Activated CD8-positive, alpha-beta T cell treated with anti-CD3 and anti-CD28 coated beads, Interleukin-2, amount 10 ng/mL, durations not matched to agents 7 days and 5 days (primary cell): ENCODE measurements at regions not wholly inside any gene's neighbourhood (a gene's known extent, or its start where the extent isn't known, plus 50 kb on each side); places are given as distances from the start of the nearest gene placed in this dataset.

Experiments used
- ATAC-seq: fragments of 150-1000 bp; cut with Tn5 transposase; one replicate; pipeline ENCODE4 v1.10.0; 2021; ENCODE audit warnings: moderate library complexity
- CTCF ChIA-PET: fragments of 350-600 bp; sonication (Branson Sonifier 250); formaldehyde crosslinking; loops from one replicate; lab custom pipeline; 2021; ENCODE audit warnings: antibody characterized with exemption; lab: Charles Lee
- POLR2A ChIA-PET: fragments of 350-600 bp; sonication (Branson Sonifier 250); formaldehyde crosslinking; loops from one replicate; lab custom pipeline; 2021; ENCODE audit warnings: antibody characterized with exemption; lab: Charles Lee
- DNase-seq: peaks from one replicate; pipeline ENCODE4 v3.0.0-alpha.2; 2020
- H3K27ac Mint-ChIP-seq: one replicate; pipeline ENCODE4 v1.8.0; 2021; ENCODE audit warnings: mild to moderate bottlenecking, mixed read lengths
- H3K27me3 Mint-ChIP-seq: one replicate; pipeline ENCODE4 v1.8.0; 2021; ENCODE audit warnings: low read depth, mixed read lengths
- H3K36me3 Mint-ChIP-seq: one replicate; pipeline ENCODE4 v1.8.0; 2021; ENCODE audit warnings: low read depth, mixed read lengths
- H3K4me1 Mint-ChIP-seq: one replicate; pipeline ENCODE4 v1.8.0; 2021; ENCODE audit warnings: low read depth, mixed read lengths
- H3K4me3 Mint-ChIP-seq: one replicate; pipeline ENCODE4 v1.8.0; 2021; ENCODE audit warnings: mild to moderate bottlenecking, mixed read lengths
- H3K9me3 Mint-ChIP-seq: one replicate; pipeline ENCODE4 v1.8.0; 2022; ENCODE audit warnings: mixed read lengths; ENCODE audit not compliant: insufficient read depth

DNA sequence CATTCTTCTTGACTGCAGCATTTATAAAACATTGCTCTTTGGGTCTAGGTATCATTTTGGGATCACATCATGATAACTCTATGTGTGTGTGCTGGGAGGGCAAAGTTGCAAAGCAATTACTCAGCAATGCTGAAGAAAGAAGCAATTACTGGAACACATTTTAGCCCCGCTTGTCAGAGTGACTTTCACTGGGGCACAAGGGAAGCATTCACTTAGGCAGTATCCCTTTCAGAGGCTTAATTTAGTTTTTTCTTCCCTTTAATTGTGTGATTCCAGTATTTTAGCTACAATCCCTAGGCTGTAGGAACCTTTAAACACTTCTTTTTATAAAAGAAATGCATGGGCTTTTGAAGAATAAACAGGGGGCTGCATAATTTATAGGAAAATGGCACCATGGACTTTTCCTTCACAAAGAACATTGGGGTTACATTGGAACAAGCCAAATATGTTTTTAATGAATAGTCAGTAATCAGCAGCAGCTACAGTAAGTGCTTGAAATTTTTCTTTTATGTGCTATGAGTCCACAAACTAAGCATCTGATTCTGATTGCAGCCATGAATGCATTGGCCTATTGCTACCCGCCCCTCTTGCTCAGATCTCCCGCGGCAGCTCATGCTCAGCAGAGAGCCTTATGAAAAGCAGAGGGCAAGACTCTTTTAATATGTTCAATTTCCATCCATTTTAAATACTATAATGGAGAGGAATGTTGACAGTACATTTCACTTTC is 51.2 kb upstream of the NXPH1 start:
- H3K27ac Mint-ChIP-seq = no peak overlapping the region
- POLR2A ChIA-PET = no interaction called here
- no peak for ATAC-seq
- DNase-seq = no peak
- no peaks in the 10 kb centered on the region for H3K4me1 Mint-ChIP-seq
- peaks cover 3% of the 10 kb centered on the region for H3K27me3 Mint-ChIP-seq
- no peaks in the 10 kb centered on the region for H3K36me3 Mint-ChIP-seq
- H3K4me3 Mint-ChIP-seq = no peak overlapping the region
- CTCF ChIA-PET = no interaction called here
- H3K9me3 Mint-ChIP-seq = no peaks in the 10 kb centered on the region
